KMS-11 (cell line): ENCODE measurements at regions not wholly inside any gene's neighbourhood (a gene's known extent, or its start where the extent isn't known, plus 50 kb on each side); places are given as distances from the start of the nearest gene placed in this dataset.
"Not testable (repeated sequence)": the region's sequence is repeated elsewhere in the genome, so short reads cannot be mapped to it uniquely, and the experiment has no call there.

Experiments
- H2AFZ ChIP-seq: fragments of 200-600 bp; sonication (generic); 2 replicates; pipeline ENCODE4 v1.6.1; 2016; ENCODE audit warnings: antibody characterized with exemption, mixed run types, low read depth
- H3K27ac ChIP-seq: fragments of 200-600 bp; sonication (generic); 2 replicates; pipeline ENCODE4 v1.6.1; 2016; ENCODE audit warnings: mild to moderate bottlenecking, mixed run types
- H3K27me3 ChIP-seq: fragments of 200-600 bp; sonication (generic); 2 replicates; pipeline ENCODE4 v1.6.1; 2017; ENCODE audit warnings: mild to moderate bottlenecking, low read depth, mixed run types, moderate library complexity; ENCODE audit not compliant: insufficient read depth
- H3K36me3 ChIP-seq: fragments of 200-600 bp; sonication (generic); 2 replicates; pipeline ENCODE4 v1.6.1; 2017; ENCODE audit warnings: mild to moderate bottlenecking, mixed run types; ENCODE audit not compliant: insufficient read depth
- H3K4me1 ChIP-seq: fragments of 200-600 bp; sonication (generic); 2 replicates; pipeline ENCODE4 v1.6.1; 2016; ENCODE audit warnings: mild to moderate bottlenecking, low read depth, mixed run types; ENCODE audit not compliant: poor library complexity, severe bottlenecking
- H3K4me2 ChIP-seq: fragments of 200-600 bp; sonication (generic); 2 replicates; pipeline ENCODE4 v1.7.0; 2016; ENCODE audit warnings: mild to moderate bottlenecking, mixed run types
- H3K4me3 ChIP-seq: fragments of 200-600 bp; sonication (generic); IDR thresholded peaks from 2 replicates; pipeline ENCODE4 v1.6.1; 2017; ENCODE audit warnings: low read depth, low read length, mixed read lengths; ENCODE audit not compliant: insufficient read depth
- H3K79me2 ChIP-seq: fragments of 200-600 bp; sonication (generic); 2 replicates; pipeline ENCODE4 v1.6.1; 2016; ENCODE audit warnings: low read depth, mixed run types; ENCODE audit not compliant: insufficient read depth
- H3K9ac ChIP-seq: fragments of 200-600 bp; sonication (generic); 2 replicates; pipeline ENCODE4 v1.6.1; 2016; ENCODE audit warnings: mild to moderate bottlenecking, mixed run types
- H4K20me1 ChIP-seq: fragments of 200-600 bp; sonication (generic); 2 replicates; pipeline ENCODE4 v1.6.1; 2016; ENCODE audit warnings: mild to moderate bottlenecking, mixed run types; ENCODE audit not compliant: insufficient read depth
- TF ChIP-seq, protein P1 (sequence below): fragments of 200-600 bp; sonication (generic); conservative IDR thresholded peaks from 2 replicates; pipeline ENCODE4 v1.6.1; 2017; ENCODE audit warnings: low read depth, mild to moderate bottlenecking, antibody characterized with exemption, low read length, moderate library complexity, mixed read lengths

DNA sequence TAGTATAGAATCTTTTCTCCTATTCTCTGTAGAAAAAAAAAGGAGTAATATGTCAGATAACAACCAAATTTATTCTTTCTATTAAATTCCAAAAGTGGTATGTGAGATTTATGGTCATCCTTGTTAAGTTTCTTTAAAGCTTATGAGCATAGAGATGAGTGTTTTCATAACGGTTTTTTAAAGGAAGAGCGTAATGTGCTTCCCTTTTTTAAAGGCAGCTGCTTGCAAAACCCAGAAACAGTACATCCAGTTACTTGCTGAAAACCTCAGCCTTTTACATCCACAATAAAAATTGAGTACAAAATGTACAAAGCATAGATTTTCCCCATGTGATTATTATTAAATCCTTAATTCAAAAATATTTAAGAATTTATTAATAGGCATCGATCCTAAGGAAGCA is 53.6 kb upstream of the CD163 start:
- Histone ChIP-seq H3K27ac (no peak overlapping the region), H2AFZ (no peak overlapping the region), H3K4me2 (no peak overlapping the region), H4K20me1 (no peaks in the 10 kb centered on the region), H3K79me2 (no peaks in the 10 kb centered on the region), H3K27me3 (no peaks in the 10 kb centered on the region), H3K4me1 (no peaks in the 10 kb centered on the region), H3K36me3 (no peaks in the 10 kb centered on the region), H3K4me3 (no peak overlapping the region), H3K9ac (no peak overlapping the region)
- TF ChIP-seq, protein P1, sequence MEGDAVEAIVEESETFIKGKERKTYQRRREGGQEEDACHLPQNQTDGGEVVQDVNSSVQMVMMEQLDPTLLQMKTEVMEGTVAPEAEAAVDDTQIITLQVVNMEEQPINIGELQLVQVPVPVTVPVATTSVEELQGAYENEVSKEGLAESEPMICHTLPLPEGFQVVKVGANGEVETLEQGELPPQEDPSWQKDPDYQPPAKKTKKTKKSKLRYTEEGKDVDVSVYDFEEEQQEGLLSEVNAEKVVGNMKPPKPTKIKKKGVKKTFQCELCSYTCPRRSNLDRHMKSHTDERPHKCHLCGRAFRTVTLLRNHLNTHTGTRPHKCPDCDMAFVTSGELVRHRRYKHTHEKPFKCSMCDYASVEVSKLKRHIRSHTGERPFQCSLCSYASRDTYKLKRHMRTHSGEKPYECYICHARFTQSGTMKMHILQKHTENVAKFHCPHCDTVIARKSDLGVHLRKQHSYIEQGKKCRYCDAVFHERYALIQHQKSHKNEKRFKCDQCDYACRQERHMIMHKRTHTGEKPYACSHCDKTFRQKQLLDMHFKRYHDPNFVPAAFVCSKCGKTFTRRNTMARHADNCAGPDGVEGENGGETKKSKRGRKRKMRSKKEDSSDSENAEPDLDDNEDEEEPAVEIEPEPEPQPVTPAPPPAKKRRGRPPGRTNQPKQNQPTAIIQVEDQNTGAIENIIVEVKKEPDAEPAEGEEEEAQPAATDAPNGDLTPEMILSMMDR, result no peak

- Histone ChIP-seq H3K9ac (no peak overlapping the region), H3K4me2 (no peak overlapping the region), H3K36me3 (no peaks in the 10 kb centered on the region), H4K20me1 (no peaks in the 10 kb centered on the region), H3K27ac (no peak overlapping the region), H2AFZ (no peak overlapping the region), H3K4me1 (no peaks in the 10 kb centered on the region), H3K27me3 (no peaks in the 10 kb centered on the region), H3K4me3 (no peak overlapping the region), H3K79me2 (no peaks in the 10 kb centered on the region)
- TF ChIP-seq, protein P1, result no peak
These were observed 52.2 kb upstream of the CD163 start for GRCh38 chr12:7555752-7556151.

GRCh38 chr12:7554831-7555230 is 51.3 kb upstream of the CD163 start:
- H3K4me1 ChIP-seq, H3K4me3 ChIP-seq, H3K27ac ChIP-seq, H3K36me3 ChIP-seq, H3K79me2 ChIP-seq, H4K20me1 ChIP-seq, H3K4me2 ChIP-seq, H3K27me3 ChIP-seq, H3K9ac ChIP-seq, H2AFZ ChIP-seq: not testable (repeated sequence)
